ENCODE measurements at regions not wholly inside any gene's neighbourhood (a gene's known extent, or its start where the extent isn't known, plus 50 kb on each side); places are given as distances from the start of the nearest gene placed in this dataset.
"Not testable (repeated sequence)": the region's sequence is repeated elsewhere in the genome, so short reads cannot be mapped to it uniquely, and the experiment has no call there.

- no peak for FAIRE-seq
Observed at GRCh38 chr6:135555550-135555949, 58.0 kb upstream of the AHI1 start.

GRCh38 chr6:135557582-135557981 is 60.0 kb upstream of the AHI1 start:
- no peak for FAIRE-seq

- FAIRE-seq, result not testable (repeated sequence)
Observed at GRCh38 chr6:135565605-135566004, 68.1 kb upstream of the AHI1 start.

GRCh38 chr6:135566311-135567068 is 69.0 kb upstream of the AHI1 start:
- no peak for FAIRE-seq

- no peak for FAIRE-seq
Observed at GRCh38 chr6:135567375-135568083, 70.0 kb upstream of the AHI1 start.

- no peak for FAIRE-seq
Observed at GRCh38 chr6:135568379-135568778, 70.8 kb upstream of the AHI1 start.

GRCh38 chr6:135572051-135572450 is 74.5 kb upstream of the AHI1 start:
- no peak for FAIRE-seq

- FAIRE-seq, result no peak
Observed at GRCh38 chr6:135575629-135576028, 78.1 kb upstream of the AHI1 start.

GRCh38 chr6:135576055-135576454 is 78.5 kb upstream of the AHI1 start:
- FAIRE-seq, result no peak

GRCh38 chr6:135577059-135577538 is 79.6 kb upstream of the AHI1 start:
- no peak for FAIRE-seq

GRCh38 chr6:135578976-135579375 is 81.4 kb upstream of the AHI1 start:
- FAIRE-seq, result no peak

- FAIRE-seq, result no peak
Observed at GRCh38 chr6:135581211-135581610, 83.7 kb upstream of the AHI1 start.

- FAIRE-seq, result no peak
Observed at GRCh38 chr6:135583256-135583761, 85.8 kb upstream of the AHI1 start.

GRCh38 chr6:135586388-135586787 is 88.8 kb upstream of the AHI1 start:
- FAIRE-seq, result no peak

GRCh38 chr6:135586844-135587243 is 89.3 kb upstream of the AHI1 start:
- FAIRE-seq, result no peak

- FAIRE-seq, result no peak
Observed at GRCh38 chr6:135592276-135592675, 94.7 kb upstream of the AHI1 start.

GRCh38 chr6:135594000-135594399 is 96.5 kb upstream of the AHI1 start:
- FAIRE-seq, result peak; percentile 66

GRCh38 chr6:135600086-135600702 is 102.7 kb upstream of the AHI1 start:
- no peak for FAIRE-seq

GRCh38 chr6:135600931-135601330 is 103.4 kb upstream of the AHI1 start:
- no peak for FAIRE-seq

- no peak for FAIRE-seq
Observed at GRCh38 chr6:135601857-135602256, 104.3 kb upstream of the AHI1 start.

GRCh38 chr6:135603249-135603648 is 105.7 kb upstream of the AHI1 start:
- FAIRE-seq, result no peak

- no peak for FAIRE-seq
Observed at GRCh38 chr6:135604035-135604860, 106.7 kb upstream of the AHI1 start.
